ENCODE measurements at regions not wholly inside any gene's neighbourhood (a gene's known extent, or its start where the extent isn't known, plus 50 kb on each side); places are given as distances from the start of the nearest gene placed in this dataset.
"Not testable (repeated sequence)": the region's sequence is repeated elsewhere in the genome, so short reads cannot be mapped to it uniquely, and the experiment has no call there.

GRCh38 chr16:29578898-29579297 lies 72.7 kb upstream of the NPIPB12 start:
- not testable (repeated sequence) for H3K27me3 ChIP-seq; H3K4me3 ChIP-seq; H3K27ac ChIP-seq; H3K36me3 ChIP-seq; H3K4me1 ChIP-seq (ENCODE audit: low read depth); DNase-seq (ENCODE audit: low read depth in 1 of 2, low spot score in 1 of 2); H3K9me3 ChIP-seq (ENCODE audit: low read depth)

DNA sequence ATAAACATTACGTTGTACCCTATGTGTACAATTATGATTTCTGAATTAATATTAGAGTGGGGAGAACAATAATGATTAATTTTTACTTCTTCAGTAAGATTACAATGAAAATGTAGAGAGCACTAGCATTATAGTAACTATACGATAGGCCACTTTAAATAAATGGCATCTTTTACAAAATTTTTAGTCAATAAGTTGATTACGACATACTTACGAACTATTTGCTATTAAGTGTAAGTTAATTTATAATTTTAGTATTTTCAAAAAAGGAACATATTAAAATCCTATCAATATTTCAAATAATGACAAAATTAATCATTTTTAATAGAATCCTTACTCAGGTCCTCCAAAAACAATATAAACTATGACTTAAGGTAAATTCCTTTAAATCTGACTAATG lies 75.6 kb upstream of the NPIPB12 start:
- not testable (repeated sequence) for H3K4me3 ChIP-seq; H3K4me1 ChIP-seq (ENCODE audit: low read depth); DNase-seq (ENCODE audit: low read depth in 1 of 2, low spot score in 1 of 2); H3K36me3 ChIP-seq; H3K9me3 ChIP-seq (ENCODE audit: low read depth); H3K27ac ChIP-seq; H3K27me3 ChIP-seq

- H3K27ac ChIP-seq; DNase-seq (ENCODE audit: low read depth in 1 of 2, low spot score in 1 of 2): not testable (repeated sequence)
Observed at GRCh38 chr16:29591919-29592318, 71.1 kb upstream of the SPN start.

DNA sequence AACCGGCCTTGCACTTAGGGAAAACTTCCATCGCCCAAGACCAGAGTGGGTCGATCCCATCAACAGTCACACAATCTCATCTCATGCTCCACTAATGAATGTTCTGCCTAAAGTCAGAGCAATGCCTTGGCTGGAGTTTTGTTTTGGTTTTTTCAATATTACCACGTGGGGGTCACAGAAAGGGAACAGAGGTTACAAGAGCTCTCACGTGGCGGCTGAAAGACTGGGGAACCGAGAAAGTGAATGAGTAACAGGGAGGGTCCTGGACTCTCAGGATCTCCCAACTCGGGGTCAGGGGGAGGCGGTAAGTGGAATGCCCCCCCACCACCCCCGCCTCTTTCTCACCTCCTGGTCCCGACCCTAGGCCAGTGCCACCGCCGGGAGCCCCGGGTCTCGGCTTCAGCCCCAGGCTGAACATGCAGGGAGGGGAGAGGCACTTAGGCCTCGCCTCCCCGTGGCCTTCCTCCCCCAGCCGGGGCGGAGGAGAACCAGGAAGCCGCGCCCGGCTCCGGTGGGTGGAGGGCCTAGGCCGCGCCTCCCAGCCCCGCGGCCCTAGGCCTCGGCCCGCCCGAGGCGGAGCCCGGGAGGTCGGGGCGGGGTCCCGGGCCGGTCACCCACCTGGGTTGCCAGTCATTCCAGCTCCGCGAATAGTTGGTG lies 68.7 kb upstream of the SPN start:
- H3K4me3 ChIP-seq: peak overlapping the region; percentile 63
- H3K27ac ChIP-seq: peak overlapping the region; percentile 92
- H3K9me3 ChIP-seq (ENCODE audit: low read depth); H3K4me1 ChIP-seq (ENCODE audit: low read depth); H3K36me3 ChIP-seq; H3K27me3 ChIP-seq: not testable (repeated sequence)
- DNase-seq (ENCODE audit: low read depth in 1 of 2, low spot score in 1 of 2): peak in 1 of 2 donors; percentile 49

More at GRCh38 chr16:29591919-29592318, 71.1 kb upstream of the SPN start:
- not testable (repeated sequence) for H3K36me3 ChIP-seq; H3K27me3 ChIP-seq; H3K9me3 ChIP-seq (ENCODE audit: low read depth); H3K4me1 ChIP-seq (ENCODE audit: low read depth); H3K4me3 ChIP-seq

GRCh38 chr16:29594926-29595838 lies 67.9 kb upstream of the SPN start:
- Histone ChIP-seq H3K27ac (peak overlapping the region; percentile 92), H3K4me3 (peak overlapping the region; percentile 63)
- not testable (repeated sequence) for H3K4me1 ChIP-seq (ENCODE audit: low read depth); H3K9me3 ChIP-seq (ENCODE audit: low read depth); H3K36me3 ChIP-seq; H3K27me3 ChIP-seq
- DNase-seq (ENCODE audit: low read depth in 1 of 2, low spot score in 1 of 2): peak; percentile 90 to 92

DNA sequence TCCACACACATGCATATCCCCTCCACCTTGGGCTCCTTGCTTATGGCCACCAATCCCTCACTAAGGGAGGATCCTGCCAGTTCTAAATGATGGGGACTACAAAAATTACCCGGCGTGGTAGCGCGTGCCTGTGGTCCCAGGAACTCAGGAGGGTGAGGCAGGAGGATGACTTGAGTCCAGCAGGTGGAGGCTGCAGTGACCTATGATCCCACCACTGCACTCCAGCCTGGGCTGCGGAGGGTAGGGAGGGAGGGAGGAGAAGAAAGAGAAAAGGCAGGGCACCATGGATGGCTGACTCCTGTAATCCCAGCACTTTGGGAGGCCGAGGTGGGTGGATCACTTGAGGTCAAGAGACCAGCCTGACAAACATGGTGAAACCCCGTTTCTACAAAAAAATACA lies 66.0 kb upstream of the SPN start:
- H3K9me3 ChIP-seq (ENCODE audit: low read depth); H3K27ac ChIP-seq; H3K27me3 ChIP-seq; H3K4me3 ChIP-seq; H3K4me1 ChIP-seq (ENCODE audit: low read depth); DNase-seq (ENCODE audit: low read depth in 1 of 2, low spot score in 1 of 2); H3K36me3 ChIP-seq: not testable (repeated sequence)

DNA sequence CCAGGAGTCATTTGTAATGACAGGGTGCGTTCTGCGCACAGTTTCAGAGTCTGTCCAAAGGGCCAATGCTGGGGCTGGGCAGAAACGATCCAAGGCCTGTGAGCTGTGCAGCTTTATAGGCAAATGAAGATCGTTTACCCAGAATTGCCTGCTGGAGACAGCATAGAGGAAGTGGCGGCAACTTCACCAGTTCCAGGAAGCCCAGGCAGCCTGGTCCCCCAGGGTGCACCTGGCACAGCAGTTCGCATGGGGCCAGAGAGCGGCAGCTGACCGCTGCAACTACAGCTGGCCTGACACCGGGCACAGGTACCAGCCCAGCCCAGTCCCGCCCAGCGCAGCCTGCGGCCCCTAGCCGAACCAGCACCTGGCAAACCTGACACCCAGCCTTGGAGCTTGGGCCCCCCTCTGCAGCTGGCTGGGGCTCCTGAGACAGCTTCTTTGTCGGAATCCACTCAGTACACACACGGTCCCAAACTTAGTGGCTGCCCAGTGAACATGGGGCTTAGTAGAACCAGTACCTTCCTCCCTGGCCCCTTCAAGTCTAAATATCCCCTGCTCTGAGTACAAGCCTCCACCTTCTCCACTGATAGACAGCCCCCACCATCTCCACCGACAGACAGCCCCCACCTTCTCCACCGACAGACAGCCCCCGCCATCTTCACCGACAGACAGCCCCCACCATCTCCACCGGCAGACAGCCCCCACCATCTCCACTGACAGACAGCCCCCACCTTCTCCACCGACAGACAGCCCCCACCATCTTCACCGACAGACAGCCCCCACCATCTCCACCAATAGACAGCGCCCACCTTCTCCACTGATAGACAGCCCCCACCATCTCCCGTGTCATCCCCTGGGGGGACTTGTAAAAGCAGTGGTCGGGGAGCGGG lies 62.7 kb upstream of the SPN start:
- H3K4me3 ChIP-seq; H3K9me3 ChIP-seq (ENCODE audit: low read depth); H3K36me3 ChIP-seq; DNase-seq (ENCODE audit: low read depth in 1 of 2, low spot score in 1 of 2); H3K4me1 ChIP-seq (ENCODE audit: low read depth); H3K27me3 ChIP-seq; H3K27ac ChIP-seq: not testable (repeated sequence)

DNA sequence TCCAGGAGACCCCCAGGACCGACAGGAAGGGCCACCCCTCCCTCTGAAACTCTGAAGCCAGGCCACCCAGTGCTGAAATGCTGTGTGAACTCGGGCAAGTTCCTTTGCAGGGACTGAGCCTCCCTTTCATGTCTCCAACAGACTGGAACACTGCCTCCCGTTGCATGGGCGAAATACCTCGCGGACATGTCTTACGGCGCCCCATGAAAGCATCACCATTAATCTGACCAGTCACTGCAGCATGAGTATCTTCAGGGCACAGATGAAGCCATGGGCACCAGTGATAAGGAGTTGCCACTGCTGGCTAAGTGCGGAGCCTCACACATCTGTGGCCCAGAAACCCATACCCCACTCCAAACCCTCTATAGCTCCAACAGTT lies 60.8 kb upstream of the SPN start:
- not testable (repeated sequence) for H3K27me3 ChIP-seq; DNase-seq (ENCODE audit: low read depth in 1 of 2, low spot score in 1 of 2); H3K36me3 ChIP-seq; H3K9me3 ChIP-seq (ENCODE audit: low read depth); H3K27ac ChIP-seq; H3K4me1 ChIP-seq (ENCODE audit: low read depth); H3K4me3 ChIP-seq

- not testable (repeated sequence) for H3K27ac ChIP-seq; H3K4me1 ChIP-seq (ENCODE audit: low read depth); DNase-seq (ENCODE audit: low read depth in 1 of 2, low spot score in 1 of 2)
Observed at GRCh38 chr16:29602683-29603088, 60.4 kb upstream of the SPN start.

DNA sequence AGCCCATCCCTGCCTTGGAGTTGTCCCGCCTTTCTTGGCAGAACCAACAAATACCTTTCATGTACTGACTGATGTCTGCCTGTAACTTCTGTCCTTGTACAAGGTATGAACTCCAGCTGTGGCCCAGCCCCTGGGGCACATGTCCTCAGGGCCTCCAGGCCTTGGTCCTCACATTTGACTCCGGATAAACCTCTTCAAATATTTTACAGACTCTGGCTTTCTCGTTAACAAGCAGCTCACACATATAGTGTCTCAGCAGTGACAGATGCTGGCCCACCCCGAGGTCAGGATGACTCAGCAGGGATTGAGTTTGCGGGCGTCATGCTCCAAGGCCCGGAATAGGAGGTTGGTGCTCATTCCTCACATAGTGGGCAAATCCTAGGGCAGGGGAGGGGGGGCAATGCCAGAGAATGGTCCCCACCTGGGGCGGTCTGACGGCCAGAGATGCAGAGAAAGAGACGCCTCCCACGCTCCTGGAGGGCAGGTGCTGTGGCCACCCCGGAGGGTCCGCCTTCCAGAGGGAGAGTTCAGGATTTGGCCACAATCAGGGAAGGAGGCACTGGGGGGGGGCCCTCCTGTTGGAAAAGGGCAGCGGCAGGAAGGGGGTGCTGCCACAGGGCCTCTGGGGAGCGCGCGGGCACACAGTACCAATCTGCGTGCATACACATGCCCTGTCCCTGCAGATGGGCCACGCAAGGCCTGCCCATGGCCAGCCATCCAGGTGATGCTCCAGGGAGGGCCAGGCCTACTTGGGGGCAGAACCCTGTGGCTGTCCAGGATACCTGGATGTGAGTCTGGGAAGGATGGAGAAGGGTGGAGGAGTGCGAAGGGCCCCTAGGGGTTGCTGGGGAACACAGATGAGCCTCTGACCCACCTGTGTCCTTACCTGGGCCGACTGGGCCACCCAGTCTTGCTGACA lies 58.2 kb upstream of the SPN start:
- H3K27ac ChIP-seq; H3K4me1 ChIP-seq (ENCODE audit: low read depth); H3K36me3 ChIP-seq; H3K27me3 ChIP-seq; H3K9me3 ChIP-seq (ENCODE audit: low read depth); H3K4me3 ChIP-seq: not testable (repeated sequence)
- DNase-seq (ENCODE audit: low read depth in 1 of 2, low spot score in 1 of 2): peak in 1 of 2 donors; percentile 60

More at GRCh38 chr16:29602683-29603088, 60.4 kb upstream of the SPN start:
- H3K36me3 ChIP-seq; H3K9me3 ChIP-seq (ENCODE audit: low read depth); H3K27me3 ChIP-seq; H3K4me3 ChIP-seq: not testable (repeated sequence)

DNA sequence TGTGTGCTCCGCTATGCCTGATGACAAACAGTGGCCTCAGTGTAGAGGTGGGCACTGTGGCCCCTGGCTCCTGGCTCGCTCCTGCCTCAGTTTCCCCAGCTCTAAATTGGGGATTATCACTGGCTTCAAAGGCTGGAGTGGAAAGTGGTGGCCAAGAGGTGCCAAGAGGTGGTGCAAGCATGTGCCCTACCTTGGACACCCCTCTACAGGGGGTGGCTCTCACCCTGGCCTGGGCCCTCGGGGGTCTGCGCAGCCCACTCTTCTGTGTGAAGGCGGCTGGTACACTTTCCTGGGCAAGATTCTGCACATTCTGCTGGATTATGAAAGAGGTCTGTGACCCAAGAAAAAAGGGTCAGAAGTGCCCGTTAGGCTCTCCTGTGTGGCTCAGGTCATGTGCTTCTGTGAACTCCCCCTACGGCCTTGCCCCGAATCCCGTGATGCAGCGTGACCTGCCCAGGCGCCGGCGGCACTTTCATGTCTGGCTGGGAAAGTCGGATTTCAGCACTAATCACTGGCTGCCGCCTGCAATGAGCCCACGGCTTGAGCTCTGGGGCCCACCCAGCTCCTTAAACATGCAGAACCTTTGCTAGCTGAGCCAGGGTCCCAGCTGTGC lies 57.3 kb upstream of the SPN start:
- H3K4me3 ChIP-seq; H3K9me3 ChIP-seq (ENCODE audit: low read depth); DNase-seq (ENCODE audit: low read depth in 1 of 2, low spot score in 1 of 2); H3K4me1 ChIP-seq (ENCODE audit: low read depth); H3K36me3 ChIP-seq; H3K27me3 ChIP-seq; H3K27ac ChIP-seq: not testable (repeated sequence)

DNA sequence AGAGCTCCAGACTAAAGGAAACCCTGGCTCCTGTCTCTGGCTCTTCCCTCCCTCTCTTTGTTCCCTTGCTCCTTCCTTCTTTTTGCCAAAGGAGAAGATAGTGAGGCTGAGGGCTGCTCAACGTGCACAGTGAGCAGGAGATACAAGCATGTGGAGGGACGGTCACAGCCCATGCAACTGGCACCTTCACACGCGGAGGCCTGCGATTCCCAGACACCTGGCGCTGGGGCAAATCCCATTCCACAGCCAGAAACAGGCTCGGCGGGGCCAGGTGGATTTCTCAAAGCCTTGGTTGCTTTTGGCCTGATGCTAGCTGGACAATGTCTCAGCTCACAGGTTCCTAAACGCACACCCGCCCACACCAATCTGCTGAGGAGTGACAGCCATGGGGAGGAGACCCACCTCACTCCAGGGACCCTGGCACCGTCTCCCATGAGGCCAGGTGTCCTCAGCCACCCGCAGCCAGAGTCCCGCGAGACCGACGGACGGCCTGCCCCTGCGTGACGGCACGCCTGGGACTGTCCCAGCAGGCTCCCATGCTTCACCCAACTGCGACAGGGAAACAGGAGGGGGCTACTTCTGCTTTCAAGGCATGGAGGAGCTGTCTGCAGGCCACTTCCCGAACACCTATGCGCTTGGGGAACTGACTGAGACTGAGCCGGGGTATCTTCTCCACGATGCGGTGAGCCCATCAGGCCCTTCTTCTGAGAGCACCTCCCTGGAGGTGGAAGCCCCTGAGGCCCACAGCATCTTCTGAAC lies 56.2 kb upstream of the SPN start:
- not testable (repeated sequence) for H3K36me3 ChIP-seq; DNase-seq (ENCODE audit: low read depth in 1 of 2, low spot score in 1 of 2); H3K27me3 ChIP-seq

More for the DNA sequence above, 56.2 kb upstream of the SPN start:
- not testable (repeated sequence) for H3K27ac ChIP-seq; H3K9me3 ChIP-seq (ENCODE audit: low read depth); H3K4me3 ChIP-seq; H3K4me1 ChIP-seq (ENCODE audit: low read depth)
